ENCODE measurements at regions not wholly inside any gene's neighbourhood (a gene's known extent, or its start where the extent isn't known, plus 50 kb on each side); places are given as distances from the start of the nearest gene placed in this dataset.

- no peak overlapping the region for H2AFZ ChIP-seq (ENCODE audit: low read length)
- H3F3A ChIP-seq (ENCODE audit: insufficient read depth, low read length): no peaks in the 10 kb centered on the region
- no peak overlapping the region for H3K4me2 ChIP-seq (ENCODE audit: low read length)
- H3K9ac ChIP-seq (ENCODE audit: low read length): no peak overlapping the region
- H3K4me3 ChIP-seq (ENCODE audit: low read depth, low read length, poor library complexity, severe bottlenecking): no peak overlapping the region
- no peaks in the 10 kb centered on the region for H3K27me3 ChIP-seq (ENCODE audit: insufficient read depth, low read length)
- no peaks in the 10 kb centered on the region for H3K4me1 ChIP-seq (ENCODE audit: insufficient read depth, low read length, severe bottlenecking)
- no peak for TF ChIP-seq CTCF (IDR thresholded peaks at IDR 0.05; ENCODE audit: low read length)
- TF ChIP-seq EZH2 (IDR thresholded peaks at IDR 0.05; ENCODE audit: borderline replicate concordance, low read length): no peak
- no peaks in the 10 kb centered on the region for H3K79me2 ChIP-seq (ENCODE audit: insufficient read depth, low read length)
- no peaks in the 10 kb centered on the region for H4K20me1 ChIP-seq (ENCODE audit: insufficient read depth, low read length)
- no peak overlapping the region for H3K27ac ChIP-seq (ENCODE audit: low read depth, low read length, poor library complexity, severe bottlenecking)
- H3K9me3 ChIP-seq (ENCODE audit: low read length): no peaks in the 10 kb centered on the region
- H3K36me3 ChIP-seq (ENCODE audit: insufficient read depth, low read length): no peaks in the 10 kb centered on the region
- no peaks in the 10 kb centered on the region for H3K9me2 ChIP-seq (ENCODE audit: low read depth, low read length)
Observed at GRCh38 chr7:96501318-96501717, 179.4 kb upstream of the SLC25A13 start.

GRCh38 chr7:96499532-96499931 lies 177.6 kb upstream of the SLC25A13 start:
- H3K9me2 ChIP-seq (ENCODE audit: low read depth, low read length): no peaks in the 10 kb centered on the region
- no peaks in the 10 kb centered on the region for H3K9me3 ChIP-seq (ENCODE audit: low read length)
- no peaks in the 10 kb centered on the region for H4K20me1 ChIP-seq (ENCODE audit: insufficient read depth, low read length)
- H3K27ac ChIP-seq (ENCODE audit: low read depth, low read length, poor library complexity, severe bottlenecking): no peak overlapping the region
- no peak overlapping the region for H3K4me2 ChIP-seq (ENCODE audit: low read length)
- H3K27me3 ChIP-seq (ENCODE audit: insufficient read depth, low read length): no peaks in the 10 kb centered on the region
- no peaks in the 10 kb centered on the region for H3K4me1 ChIP-seq (ENCODE audit: insufficient read depth, low read length, severe bottlenecking)
- no peak overlapping the region for H3K9ac ChIP-seq (ENCODE audit: low read length)
- H3F3A ChIP-seq (ENCODE audit: insufficient read depth, low read length): no peaks in the 10 kb centered on the region
- H3K79me2 ChIP-seq (ENCODE audit: insufficient read depth, low read length): no peaks in the 10 kb centered on the region
- no peak overlapping the region for H2AFZ ChIP-seq (ENCODE audit: low read length)
- H3K36me3 ChIP-seq (ENCODE audit: insufficient read depth, low read length): no peaks in the 10 kb centered on the region
- TF ChIP-seq EZH2 (IDR thresholded peaks at IDR 0.05; ENCODE audit: borderline replicate concordance, low read length): no peak
- TF ChIP-seq CTCF (IDR thresholded peaks at IDR 0.05; ENCODE audit: low read length): no peak
- no peak overlapping the region for H3K4me3 ChIP-seq (ENCODE audit: low read depth, low read length, poor library complexity, severe bottlenecking)

- no peak overlapping the region for H3K4me2 ChIP-seq (ENCODE audit: low read length)
- no peak overlapping the region for H3K4me3 ChIP-seq (ENCODE audit: low read depth, low read length, poor library complexity, severe bottlenecking)
- TF ChIP-seq EZH2 (IDR thresholded peaks at IDR 0.05; ENCODE audit: borderline replicate concordance, low read length): no peak
- TF ChIP-seq CTCF (IDR thresholded peaks at IDR 0.05; ENCODE audit: low read length): no peak
- H3K36me3 ChIP-seq (ENCODE audit: insufficient read depth, low read length): no peaks in the 10 kb centered on the region
- no peaks in the 10 kb centered on the region for H3F3A ChIP-seq (ENCODE audit: insufficient read depth, low read length)
- H3K9ac ChIP-seq (ENCODE audit: low read length): no peak overlapping the region
- H3K9me3 ChIP-seq (ENCODE audit: low read length): no peaks in the 10 kb centered on the region
- no peaks in the 10 kb centered on the region for H4K20me1 ChIP-seq (ENCODE audit: insufficient read depth, low read length)
- no peak overlapping the region for H3K27ac ChIP-seq (ENCODE audit: low read depth, low read length, poor library complexity, severe bottlenecking)
- no peaks in the 10 kb centered on the region for H3K79me2 ChIP-seq (ENCODE audit: insufficient read depth, low read length)
- H3K4me1 ChIP-seq (ENCODE audit: insufficient read depth, low read length, severe bottlenecking): no peaks in the 10 kb centered on the region
- no peak overlapping the region for H2AFZ ChIP-seq (ENCODE audit: low read length)
- H3K27me3 ChIP-seq (ENCODE audit: insufficient read depth, low read length): no peaks in the 10 kb centered on the region
- H3K9me2 ChIP-seq (ENCODE audit: low read depth, low read length): no peaks in the 10 kb centered on the region
Observed at GRCh38 chr7:96497567-96497966, 175.7 kb upstream of the SLC25A13 start.

Measured in OCI-LY1 (cell line).